Naive thymus-derived CD8-positive, alpha-beta T cell (primary cell): ENCODE measurements at regions not wholly inside any gene's neighbourhood (a gene's known extent, or its start where the extent isn't known, plus 50 kb on each side); places are given as distances from the start of the nearest gene placed in this dataset.
"Not testable (repeated sequence)": the region's sequence is repeated elsewhere in the genome, so short reads cannot be mapped to it uniquely, and the experiment has no call there.

Source experiments
- ATAC-seq, 2 donors: fragments of 150-1000 bp; cut with Tn5 transposase in 1 of 2; sonication (Bioruptor Pico), chemical (Tn5 transposase) in 1 of 2; 1 replicate in 1 of 2; 2 replicates in 1 of 2; pipeline ENCODE4 v1.10.0; 2021; ENCODE audit warnings: mild to moderate bottlenecking in 2 of 2, moderate library complexity in 2 of 2
- POLR2A ChIA-PET: fragments of 350-600 bp; sonication (Branson Sonifier 250); formaldehyde crosslinking; loops from one replicate; lab custom pipeline; 2021; ENCODE audit warnings: antibody characterized with exemption; lab: Charles Lee
- DNase-seq, 10 donors: peaks; one replicate each; pipeline versions ENCODE4 v3.0.0 to v3.0.0-alpha.2; 2020 to 2022
- H3K27ac Mint-ChIP-seq, 10 donors: one replicate each; pipeline ENCODE4 v1.8.0; 2020 to 2022; ENCODE audit warnings: mild to moderate bottlenecking in 10 of 10, mixed read lengths in 10 of 10, moderate library complexity in 4 of 10, inconsistent platforms in 1 of 10
- H3K27me3 Mint-ChIP-seq, 5 donors: one replicate each; pipeline ENCODE4 v1.8.0; 2021 to 2022; ENCODE audit warnings: mixed read lengths in 5 of 5
- H3K36me3 Mint-ChIP-seq, 3 donors: one replicate each; pipeline ENCODE4 v1.8.0; 2020 to 2022; ENCODE audit warnings: mixed read lengths in 3 of 3, mild to moderate bottlenecking in 2 of 3, inconsistent platforms in 1 of 3
- H3K4me1 Mint-ChIP-seq, 4 donors: one replicate each; pipeline ENCODE4 v1.8.0; 2021 to 2022; ENCODE audit warnings: mixed read lengths in 4 of 4
- H3K4me3 Mint-ChIP-seq, 10 donors: one replicate each; pipeline ENCODE4 v1.8.0; 2020 to 2022; ENCODE audit warnings: mild to moderate bottlenecking in 10 of 10, mixed read lengths in 10 of 10, moderate library complexity in 6 of 10, inconsistent platforms in 1 of 10
- H3K9me3 Mint-ChIP-seq, 9 donors: one replicate each; pipeline ENCODE4 v1.8.0; 2020 to 2022; ENCODE audit warnings: mixed read lengths in 9 of 9, mild to moderate bottlenecking in 3 of 9, inconsistent platforms in 1 of 9, moderate library complexity in 1 of 9

DNA sequence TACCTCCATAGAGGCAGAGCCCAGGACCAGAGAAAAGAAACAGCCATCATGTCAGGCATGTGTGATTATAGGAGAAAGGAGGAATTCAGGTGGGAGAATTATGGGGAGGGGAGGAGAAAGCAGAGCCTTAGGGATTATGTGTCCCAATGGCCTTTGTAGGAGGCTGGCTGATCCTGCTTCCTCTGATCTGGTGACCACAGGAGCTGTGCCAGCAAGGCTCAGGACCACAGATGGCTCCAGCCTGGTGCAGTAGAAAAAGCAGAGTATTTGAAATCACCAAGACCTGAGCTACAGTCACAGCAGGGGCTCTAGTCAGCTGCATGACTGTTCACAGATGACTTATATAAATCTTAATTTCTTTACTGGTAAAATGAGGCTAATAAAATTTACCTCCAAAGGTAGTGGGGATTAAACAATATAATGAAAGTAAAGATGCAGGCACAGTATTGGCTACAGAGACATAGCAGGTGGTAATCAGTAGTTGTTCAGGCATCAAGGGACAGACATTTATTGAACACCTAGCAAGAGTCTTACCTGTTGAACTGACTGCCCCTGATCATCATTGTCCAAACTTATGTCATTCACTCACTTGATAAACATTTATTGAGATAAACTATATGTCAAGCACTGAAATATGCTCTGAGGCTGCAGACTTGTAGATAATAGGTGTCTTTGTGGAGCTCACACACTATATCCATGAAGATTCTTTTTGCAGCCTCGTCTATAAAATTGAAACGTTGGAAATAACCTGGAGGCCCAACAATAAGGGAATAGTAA lies 121.3 kb downstream of the MYCN start:
- Mint-ChIP-seq H3K36me3 (peaks cover 0 to 18% (median 0%) of the 10 kb centered on the region in 3 donors), H3K4me3 (no peak overlapping the region), H3K27me3 (peaks cover 0 to 8% (median 2%) of the 10 kb centered on the region in 5 donors), H3K9me3 (peaks cover 2 to 32% (median 25%) of the 10 kb centered on the region in 9 donors), H3K4me1 (peaks cover 0 to 2% (median under 1%) of the 10 kb centered on the region in 4 donors), H3K27ac (no peak overlapping the region)
- ATAC-seq (no peak), DNase-seq (no peak)
- POLR2A ChIA-PET, result no interaction called here

DNA sequence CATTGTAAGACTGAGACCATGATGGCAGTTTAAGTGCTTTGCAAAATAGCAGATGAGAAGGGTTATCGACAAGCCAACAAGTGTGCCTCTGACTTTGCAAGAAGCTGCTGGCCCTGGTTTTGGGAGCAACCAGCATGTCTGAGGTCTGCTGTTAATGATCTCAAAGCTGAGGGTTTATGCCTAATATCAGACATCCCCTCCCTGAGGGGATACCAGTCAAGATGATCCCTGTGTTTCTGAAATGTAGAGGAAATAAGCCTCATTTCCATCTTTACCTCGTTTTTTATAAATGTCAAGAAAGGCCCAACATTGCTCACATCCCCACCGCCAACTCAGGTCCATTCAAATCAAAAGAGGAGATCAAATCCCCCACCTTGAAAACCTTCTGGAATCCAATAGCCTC lies 120.6 kb downstream of the MYCN start:
- Mint-ChIP-seq H3K4me1 (peaks cover 3 to 7% (median 5%) of the 10 kb centered on the region in 4 donors), H3K27ac (no peak overlapping the region)

DNA sequence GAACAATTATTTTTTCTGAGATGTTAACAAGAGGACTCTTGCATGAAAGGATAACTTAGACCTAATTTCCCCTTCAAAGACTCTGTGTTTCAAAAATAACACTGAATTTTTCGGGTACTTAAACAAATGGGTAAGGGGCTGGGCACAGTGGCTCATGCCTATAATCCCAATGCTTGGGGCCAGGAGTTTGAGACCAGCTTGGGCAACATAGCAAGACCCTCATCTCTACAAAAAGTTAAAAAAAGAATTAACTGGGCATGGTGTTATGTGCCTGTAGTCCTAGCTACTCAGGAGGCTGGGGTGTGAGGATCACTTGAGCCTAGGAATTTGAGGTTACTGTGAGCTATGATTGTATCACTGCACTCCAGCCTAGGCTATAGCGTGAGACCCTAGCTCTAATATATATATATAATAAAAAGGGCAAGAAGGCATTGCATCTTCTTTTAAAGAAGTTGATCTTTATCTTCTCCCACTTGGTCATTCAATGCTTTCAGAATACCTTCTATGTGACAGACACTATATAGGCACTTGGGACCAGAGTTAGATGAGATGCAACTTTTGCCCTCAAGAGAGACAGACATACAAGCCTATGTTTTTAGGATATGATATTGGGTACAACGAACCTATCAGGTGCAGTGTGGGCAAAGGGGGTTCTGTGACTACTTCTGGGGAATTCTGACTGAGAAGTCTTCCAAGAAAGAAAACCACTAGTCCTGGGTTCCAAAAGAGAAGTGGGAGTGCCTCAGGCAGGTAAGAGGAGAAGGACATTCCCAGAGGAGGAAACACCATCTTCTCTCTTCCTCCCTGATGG lies 120.0 kb downstream of the MYCN start:
- POLR2A ChIA-PET, result no interaction called here
- peaks cover 2 to 32% (median 25%) of the 10 kb centered on the region in 9 donors for H3K9me3 Mint-ChIP-seq
- peaks cover 0 to 8% (median 2%) of the 10 kb centered on the region in 5 donors for H3K27me3 Mint-ChIP-seq
- peaks cover 0 to 18% (median 0%) of the 10 kb centered on the region in 3 donors for H3K36me3 Mint-ChIP-seq
- no peak overlapping the region for H3K4me3 Mint-ChIP-seq
- peaks cover 6 to 12% (median 7%) of the 10 kb centered on the region in 4 donors for H3K4me1 Mint-ChIP-seq
- no peak overlapping the region for H3K27ac Mint-ChIP-seq
- DNase-seq (no peak), ATAC-seq (no peak)

More for the DNA sequence above, 120.6 kb downstream of the MYCN start:
- ATAC-seq (no peak), DNase-seq (no peak)
- no peak overlapping the region for H3K4me3 Mint-ChIP-seq
- H3K36me3 Mint-ChIP-seq, result peaks cover 0 to 18% (median 0%) of the 10 kb centered on the region in 3 donors
- peaks cover 2 to 32% (median 25%) of the 10 kb centered on the region in 9 donors for H3K9me3 Mint-ChIP-seq
- H3K27me3 Mint-ChIP-seq, result peaks cover 0 to 8% (median 2%) of the 10 kb centered on the region in 5 donors
- POLR2A ChIA-PET, result no interaction called here

DNA sequence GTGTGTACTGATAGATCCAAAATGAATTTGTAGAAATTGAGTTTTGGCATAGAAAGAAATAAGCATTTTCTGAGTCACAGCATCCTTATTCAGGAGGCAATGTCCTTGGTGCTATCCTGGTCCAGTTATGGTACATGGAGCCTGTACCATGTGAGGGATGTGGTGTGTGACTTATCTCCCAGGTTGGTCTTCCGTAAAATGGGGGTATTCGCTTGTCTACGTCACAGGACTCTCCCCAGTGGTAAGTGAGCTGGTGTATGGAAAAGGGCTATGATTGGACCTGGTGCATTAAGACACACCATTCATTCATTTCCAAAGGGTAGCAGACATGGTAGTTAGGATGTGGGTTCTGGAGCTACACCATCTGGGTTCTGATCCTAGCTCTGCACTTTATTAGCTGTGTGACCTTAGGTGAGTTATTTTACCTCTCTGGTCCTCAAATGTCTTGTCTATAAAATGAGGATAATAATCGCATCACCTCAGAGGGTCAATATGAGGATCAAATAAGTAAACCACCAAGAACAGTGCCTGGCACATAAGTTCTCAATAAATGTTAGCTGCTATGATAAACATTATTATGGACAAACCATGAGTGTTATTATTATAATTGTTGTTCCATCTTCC lies 119.2 kb downstream of the MYCN start:
- H3K27ac Mint-ChIP-seq, result no peak overlapping the region
- POLR2A ChIA-PET, result no interaction called here
- ATAC-seq (no peak), DNase-seq (no peak)
- peaks cover 0 to 8% (median 2%) of the 10 kb centered on the region in 5 donors for H3K27me3 Mint-ChIP-seq
- H3K9me3 Mint-ChIP-seq, result peaks cover 2 to 28% (median 23%) of the 10 kb centered on the region in 9 donors
- no peak overlapping the region for H3K4me3 Mint-ChIP-seq
- peaks cover 6 to 12% (median 7%) of the 10 kb centered on the region in 4 donors for H3K4me1 Mint-ChIP-seq
- H3K36me3 Mint-ChIP-seq, result peaks cover 0 to 18% (median 0%) of the 10 kb centered on the region in 3 donors

DNA sequence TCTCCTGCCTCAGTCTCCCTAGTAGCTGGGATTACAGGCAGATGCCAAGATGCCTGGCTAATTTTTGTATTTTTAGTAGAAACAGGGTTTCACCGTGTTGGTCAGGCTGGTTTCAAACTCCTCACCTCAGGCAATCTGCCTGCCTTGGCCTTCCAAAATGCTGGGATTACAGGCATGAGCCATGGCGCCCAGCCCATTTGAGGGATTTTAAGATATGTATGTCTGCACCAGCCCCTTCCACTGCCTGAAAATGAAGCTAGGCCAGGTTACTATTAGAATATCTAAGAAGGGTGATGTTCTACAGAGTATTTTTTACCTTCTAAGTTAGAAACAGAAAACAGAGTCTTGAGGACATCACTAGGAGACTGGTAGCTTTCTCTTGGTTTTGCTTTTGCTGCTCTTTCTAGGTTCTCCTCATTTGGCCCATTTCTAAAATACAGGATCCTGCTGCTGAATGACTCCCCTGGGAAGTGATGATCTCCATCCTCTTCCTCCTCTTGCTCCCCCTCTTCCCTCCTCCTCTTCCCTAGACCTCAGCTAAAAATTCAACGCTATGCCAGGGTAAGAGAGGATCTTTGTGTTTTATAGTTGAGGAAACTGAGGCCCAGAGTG lies 118.5 kb downstream of the MYCN start:
- H3K27ac Mint-ChIP-seq, result no peak overlapping the region
- peaks cover 6 to 12% (median 7%) of the 10 kb centered on the region in 4 donors for H3K4me1 Mint-ChIP-seq
- H3K9me3 Mint-ChIP-seq, result peaks cover 1 to 23% (median 19%) of the 10 kb centered on the region in 9 donors
- ATAC-seq (no peak), DNase-seq (no peak)
- H3K27me3 Mint-ChIP-seq, result peaks cover 0 to 8% (median 2%) of the 10 kb centered on the region in 5 donors
- POLR2A ChIA-PET, result no interaction called here
- H3K4me3 Mint-ChIP-seq, result no peak overlapping the region
- peaks cover 0 to 12% (median 0%) of the 10 kb centered on the region in 3 donors for H3K36me3 Mint-ChIP-seq

DNA sequence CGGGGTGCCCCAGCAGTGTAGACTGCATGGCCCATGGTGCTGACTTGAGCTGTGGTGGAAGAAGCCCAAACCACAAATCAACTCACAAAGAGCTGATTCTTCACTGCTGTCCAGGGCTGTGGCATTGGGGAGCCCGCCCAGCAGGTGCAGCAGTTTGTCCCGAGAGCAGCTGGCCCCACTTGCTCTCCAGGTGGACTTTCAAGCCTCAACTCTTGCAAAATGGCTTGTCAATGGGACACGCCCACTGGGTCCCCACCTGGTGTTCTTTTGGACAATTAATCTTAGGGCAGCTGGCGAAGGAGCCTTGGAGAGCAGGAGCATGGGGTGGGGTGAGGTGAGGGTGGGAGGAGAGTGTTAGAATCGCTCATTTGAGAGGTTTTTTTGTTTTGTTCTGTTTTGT lies 117.9 kb downstream of the MYCN start:
- Mint-ChIP-seq H3K9me3 (peaks cover 0 to 18% (median 13%) of the 10 kb centered on the region in 9 donors), H3K4me3 (no peak overlapping the region)
- no peak for ATAC-seq

DNA sequence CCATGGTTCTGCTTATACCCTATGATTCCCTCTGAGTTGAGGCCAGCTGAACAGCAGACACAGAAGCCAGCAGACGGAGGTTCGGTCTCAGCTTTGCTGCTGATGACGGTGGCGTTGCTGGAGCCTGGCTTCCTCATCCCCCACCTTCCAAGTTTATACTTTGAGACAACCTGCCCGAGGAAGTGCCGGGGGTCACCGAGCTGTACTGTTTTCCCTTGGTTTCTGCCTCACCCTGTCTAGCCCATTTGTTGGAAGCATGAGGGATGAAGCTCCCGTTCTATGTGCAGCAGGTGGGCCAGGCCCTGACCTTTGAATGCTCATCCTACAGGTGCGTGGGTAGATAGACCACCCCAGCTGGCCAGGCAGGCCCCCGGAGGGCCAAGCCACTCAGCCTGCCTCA lies 117.3 kb downstream of the MYCN start:
- H3K9me3 Mint-ChIP-seq, result peaks cover 0 to 16% (median 8%) of the 10 kb centered on the region in 9 donors

More for the DNA sequence above, 117.9 kb downstream of the MYCN start:
- Mint-ChIP-seq H3K27ac (no peak overlapping the region), H3K36me3 (peaks cover 0 to 6% (median 0%) of the 10 kb centered on the region in 3 donors), H3K4me1 (peaks cover 6 to 12% (median 7%) of the 10 kb centered on the region in 4 donors), H3K27me3 (peaks cover 0 to 8% (median 2%) of the 10 kb centered on the region in 5 donors)
- DNase-seq, result no peak
- POLR2A ChIA-PET, result no interaction called here

DNA sequence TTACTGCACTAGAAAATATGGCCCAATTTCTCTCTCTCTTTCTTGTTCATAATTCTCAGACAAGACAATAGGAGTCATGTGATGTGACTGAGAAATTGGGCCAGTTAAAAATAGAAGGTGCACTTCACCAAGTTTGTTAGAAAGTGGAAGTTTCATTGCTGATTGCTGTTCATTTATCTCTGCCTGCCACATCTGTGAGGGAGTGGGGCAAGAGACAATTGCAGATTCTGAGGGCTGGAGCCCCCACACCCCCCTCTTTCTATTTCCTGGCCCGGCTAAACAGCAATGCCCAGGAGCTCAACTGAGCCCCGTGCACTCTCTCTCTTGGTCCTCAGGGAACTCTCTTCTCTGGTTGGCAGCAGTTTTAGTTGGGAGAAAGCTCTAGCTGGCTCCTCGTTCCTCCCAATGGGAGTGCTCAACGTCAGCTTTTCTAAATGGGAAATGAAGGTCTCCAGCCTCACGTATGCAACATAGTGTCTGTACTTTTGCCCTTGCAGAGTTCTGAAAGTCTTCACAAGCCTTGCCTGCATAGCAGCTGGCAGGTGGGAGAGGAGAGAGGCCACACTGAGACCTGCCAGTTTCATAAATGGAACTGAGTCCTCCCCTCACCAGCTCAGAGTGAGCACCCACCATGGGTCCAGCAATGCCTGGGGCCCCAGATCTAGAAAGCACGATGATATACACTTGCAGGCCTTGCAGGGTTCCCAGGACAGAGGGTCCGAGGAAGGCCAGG lies 115.7 kb downstream of the MYCN start:
- no peak for ATAC-seq
- DNase-seq, result no peak
- H3K9me3 Mint-ChIP-seq, result peaks cover 0 to 3% (median 0%) of the 10 kb centered on the region in 9 donors
- H3K36me3 Mint-ChIP-seq, result no peaks in the 10 kb centered on the region
- H3K27me3 Mint-ChIP-seq, result peaks cover 0 to 8% (median under 1%) of the 10 kb centered on the region in 5 donors
- POLR2A ChIA-PET, result no interaction called here
- no peak overlapping the region for H3K4me3 Mint-ChIP-seq
- H3K4me1 Mint-ChIP-seq, result peaks cover 6 to 12% (median 7%) of the 10 kb centered on the region in 4 donors
- H3K27ac Mint-ChIP-seq, result peak overlapping the region in 2 of 10 donors; percentile 3 to 65

More for the DNA sequence above, 117.3 kb downstream of the MYCN start:
- POLR2A ChIA-PET, result no interaction called here
- Mint-ChIP-seq H3K4me1 (peaks cover 6 to 12% (median 7%) of the 10 kb centered on the region in 4 donors), H3K27ac (no peak overlapping the region), H3K27me3 (peaks cover 0 to 8% (median 2%) of the 10 kb centered on the region in 5 donors), H3K4me3 (no peak overlapping the region), H3K36me3 (peaks cover 0 to 6% (median 0%) of the 10 kb centered on the region in 3 donors)
- DNase-seq (no peak), ATAC-seq (no peak)

DNA sequence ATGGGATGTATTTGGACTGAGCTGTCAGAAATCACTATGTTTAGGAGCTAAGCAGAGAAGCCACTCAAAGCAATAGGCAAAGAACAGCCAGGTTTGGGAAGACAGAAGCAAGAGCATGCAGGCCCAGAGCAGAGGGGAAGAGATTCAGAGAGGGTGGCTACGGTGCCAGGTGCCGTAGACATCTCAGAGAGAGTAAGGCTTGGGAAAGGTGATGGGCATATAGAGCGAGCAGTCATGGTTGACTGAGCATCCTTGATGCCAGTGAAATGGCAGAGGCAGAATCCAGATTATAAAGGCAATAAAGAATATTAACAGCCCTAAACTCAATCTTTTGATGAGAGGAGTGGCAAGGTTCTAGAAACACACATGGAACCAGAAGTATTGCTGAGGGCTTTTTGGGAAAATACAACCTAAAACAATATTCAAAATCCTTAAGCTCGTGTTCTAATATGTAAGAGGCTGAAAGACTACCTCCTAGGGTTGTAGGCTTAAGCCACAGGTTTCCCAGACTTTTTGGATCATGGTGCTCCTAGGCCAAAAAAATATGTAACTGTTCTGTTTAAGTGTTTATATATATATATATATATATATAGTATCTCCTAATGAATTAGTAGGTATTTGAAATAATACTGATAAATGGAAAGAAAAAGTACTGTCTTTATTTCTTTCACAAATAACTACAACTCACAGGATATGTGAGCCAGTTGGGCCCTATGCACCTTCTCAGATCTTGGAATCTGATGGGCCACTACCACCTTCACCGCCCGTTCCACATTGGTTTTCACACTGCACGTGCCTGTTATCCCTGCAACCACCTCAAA lies 113.3 kb downstream of the MYCN start:
- Mint-ChIP-seq H3K4me3 (no peak overlapping the region), H3K27me3 (peaks cover 2 to 10% (median 8%) of the 10 kb centered on the region in 5 donors), H3K36me3 (no peaks in the 10 kb centered on the region), H3K27ac (no peak overlapping the region), H3K9me3 (peaks cover 0 to 2% (median 0%) of the 10 kb centered on the region in 9 donors), H3K4me1 (peaks cover 6 to 12% (median 7%) of the 10 kb centered on the region in 4 donors)
- DNase-seq (no peak), ATAC-seq (no peak)
- POLR2A ChIA-PET, result no interaction called here

DNA sequence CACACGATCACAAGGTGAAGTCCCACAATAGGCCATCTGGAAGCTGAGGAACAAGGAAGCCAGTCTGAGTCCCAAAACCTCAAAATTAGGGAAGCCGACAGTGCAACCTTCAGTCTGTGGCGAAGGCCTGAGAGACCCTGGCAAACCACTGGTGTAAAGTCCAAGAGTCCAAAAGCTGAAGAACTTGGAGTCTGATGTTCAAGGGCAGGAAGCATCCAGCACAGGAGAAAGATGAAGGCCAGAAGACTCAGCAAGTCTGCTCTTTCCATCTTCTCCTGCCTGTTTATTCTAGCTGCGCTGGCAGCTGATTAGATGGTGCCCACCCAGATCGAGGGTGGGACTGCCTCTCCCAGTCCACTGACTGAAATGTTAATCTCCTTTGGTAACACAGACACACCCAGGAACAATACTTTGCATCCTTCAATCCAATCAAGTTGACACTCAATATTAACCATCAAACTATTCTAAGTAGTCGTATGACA lies 112.3 kb downstream of the MYCN start:
- Mint-ChIP-seq H3K4me1 (peaks cover 6 to 12% (median 7%) of the 10 kb centered on the region in 4 donors), H3K27me3 (peaks cover 2 to 10% (median 8%) of the 10 kb centered on the region in 5 donors)
- H3K27ac Mint-ChIP-seq, H3K36me3 Mint-ChIP-seq, ATAC-seq, H3K9me3 Mint-ChIP-seq, POLR2A ChIA-PET, DNase-seq, H3K4me3 Mint-ChIP-seq: not testable (repeated sequence)
